Smooth muscle cell (in vitro differentiated cells): ENCODE measurements at regions not wholly inside any gene's neighbourhood (a gene's known extent, or its start where the extent isn't known, plus 50 kb on each side); places are given as distances from the start of the nearest gene placed in this dataset.

Experiments
- DNase-seq: peaks from one replicate; lab custom pipeline; 2025; ENCODE audit not compliant: unreplicated experiment; lab: John Stamatoyannopoulos, UW
- H2AFZ ChIP-seq: fragments of 200-600 bp; sonication (generic); 2 replicates; pipeline ENCODE4 v1.6.0; 2016; ENCODE audit warnings: antibody characterized with exemption, low read depth, mild to moderate bottlenecking
- H3F3A ChIP-seq: fragments of 200-600 bp; sonication (generic); 2 replicates; pipeline ENCODE4 v1.6.0; 2017; ENCODE audit warnings: antibody characterized with exemption, low read depth
- H3K27ac ChIP-seq: fragments of 200-600 bp; sonication (generic); 2 replicates; pipeline ENCODE4 v1.5.1; 2016; ENCODE audit warnings: low read depth, mild to moderate bottlenecking
- H3K27me3 ChIP-seq: fragments of 200-600 bp; sonication (generic); 2 replicates; pipeline ENCODE4 v1.6.1; 2016; ENCODE audit warnings: low read depth, mild to moderate bottlenecking
- H3K36me3 ChIP-seq: fragments of 200-600 bp; sonication (generic); 2 replicates; pipeline ENCODE4 v1.5.1; 2016; ENCODE audit warnings: low read depth
- H3K4me1 ChIP-seq: fragments of 200-600 bp; sonication (generic); 2 replicates; pipeline ENCODE4 v1.5.1; 2016; ENCODE audit warnings: low read depth
- H3K4me2 ChIP-seq: fragments of 200-600 bp; sonication (generic); 2 replicates; pipeline ENCODE4 v1.6.0; 2016; ENCODE audit warnings: mild to moderate bottlenecking
- H3K4me3 ChIP-seq: fragments of 200-600 bp; sonication (generic); 2 replicates; pipeline ENCODE4 v1.5.1; 2016; ENCODE audit warnings: mild to moderate bottlenecking
- H3K79me2 ChIP-seq: fragments of 200-600 bp; sonication (generic); 2 replicates; pipeline ENCODE4 v1.6.0; 2016; ENCODE audit warnings: low read depth, mild to moderate bottlenecking
- H3K9ac ChIP-seq: fragments of 200-600 bp; sonication (generic); 2 replicates; pipeline ENCODE4 v1.6.0; 2016; ENCODE audit warnings: low read depth
- H3K9me3 ChIP-seq: fragments of 200-600 bp; sonication (generic); replicated peaks from 2 replicates; pipeline ENCODE4 v1.5.1; 2016; ENCODE audit warnings: low read depth
- H4K20me1 ChIP-seq: fragments of 200-600 bp; sonication (generic); 2 replicates; pipeline ENCODE4 v1.6.0; 2016; ENCODE audit warnings: low read depth
- WGBS: methylation state at CpG from one replicate; pipeline ENCODE4 v1.1.7; 2016; ENCODE audit warnings: low lambda C conversion rate; 5-methylcytosine and 5-hydroxymethylcytosine counted together
- TF ChIP-seq, protein P1 (sequence below): fragments of 200-600 bp; sonication (generic); IDR thresholded peaks from 2 replicates; pipeline ENCODE4 v1.5.1; 2017; ENCODE audit warnings: borderline replicate concordance, mild to moderate bottlenecking, antibody characterized with exemption; ENCODE audit not compliant: insufficient read depth, poor library complexity, severe bottlenecking

DNA sequence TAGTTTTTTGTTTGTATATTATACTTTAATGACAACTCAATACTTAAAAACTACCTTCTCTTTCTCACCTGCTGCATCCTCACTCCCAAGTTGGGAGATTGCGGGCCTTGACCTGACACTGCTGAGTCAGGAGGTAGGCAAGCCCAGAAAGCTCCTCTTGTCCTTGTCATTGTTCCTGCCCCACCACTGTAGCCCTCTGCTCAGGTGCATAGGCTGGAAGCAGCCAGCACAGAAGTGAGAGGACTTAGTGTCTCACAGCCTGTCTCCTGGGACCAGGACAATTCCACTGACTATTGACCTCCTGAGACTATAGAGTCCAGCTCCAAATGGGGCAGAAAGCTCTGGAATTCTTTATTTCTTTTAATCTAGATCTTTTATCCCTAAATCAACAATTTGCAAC lies 123.5 kb upstream of the NDP start:
- H3K27me3 ChIP-seq = no peaks in the 10 kb centered on the region
- no peak overlapping the region for H2AFZ ChIP-seq
- no peaks in the 10 kb centered on the region for H3K9me3 ChIP-seq
- TF ChIP-seq, protein P1, sequence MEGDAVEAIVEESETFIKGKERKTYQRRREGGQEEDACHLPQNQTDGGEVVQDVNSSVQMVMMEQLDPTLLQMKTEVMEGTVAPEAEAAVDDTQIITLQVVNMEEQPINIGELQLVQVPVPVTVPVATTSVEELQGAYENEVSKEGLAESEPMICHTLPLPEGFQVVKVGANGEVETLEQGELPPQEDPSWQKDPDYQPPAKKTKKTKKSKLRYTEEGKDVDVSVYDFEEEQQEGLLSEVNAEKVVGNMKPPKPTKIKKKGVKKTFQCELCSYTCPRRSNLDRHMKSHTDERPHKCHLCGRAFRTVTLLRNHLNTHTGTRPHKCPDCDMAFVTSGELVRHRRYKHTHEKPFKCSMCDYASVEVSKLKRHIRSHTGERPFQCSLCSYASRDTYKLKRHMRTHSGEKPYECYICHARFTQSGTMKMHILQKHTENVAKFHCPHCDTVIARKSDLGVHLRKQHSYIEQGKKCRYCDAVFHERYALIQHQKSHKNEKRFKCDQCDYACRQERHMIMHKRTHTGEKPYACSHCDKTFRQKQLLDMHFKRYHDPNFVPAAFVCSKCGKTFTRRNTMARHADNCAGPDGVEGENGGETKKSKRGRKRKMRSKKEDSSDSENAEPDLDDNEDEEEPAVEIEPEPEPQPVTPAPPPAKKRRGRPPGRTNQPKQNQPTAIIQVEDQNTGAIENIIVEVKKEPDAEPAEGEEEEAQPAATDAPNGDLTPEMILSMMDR = no peak
- DNase-seq = no peak
- H3F3A ChIP-seq = no peaks in the 10 kb centered on the region
- no peaks in the 10 kb centered on the region for H4K20me1 ChIP-seq
- H3K9ac ChIP-seq = no peak overlapping the region
- H3K4me1 ChIP-seq = no peaks in the 10 kb centered on the region
- H3K79me2 ChIP-seq = no peaks in the 10 kb centered on the region
- H3K4me2 ChIP-seq = no peak overlapping the region
- no peaks in the 10 kb centered on the region for H3K36me3 ChIP-seq
- H3K4me3 ChIP-seq = no peak overlapping the region
- no peak overlapping the region for H3K27ac ChIP-seq
- 88% methylated on average over 1 of the region's 1 CpG for WGBS

DNA sequence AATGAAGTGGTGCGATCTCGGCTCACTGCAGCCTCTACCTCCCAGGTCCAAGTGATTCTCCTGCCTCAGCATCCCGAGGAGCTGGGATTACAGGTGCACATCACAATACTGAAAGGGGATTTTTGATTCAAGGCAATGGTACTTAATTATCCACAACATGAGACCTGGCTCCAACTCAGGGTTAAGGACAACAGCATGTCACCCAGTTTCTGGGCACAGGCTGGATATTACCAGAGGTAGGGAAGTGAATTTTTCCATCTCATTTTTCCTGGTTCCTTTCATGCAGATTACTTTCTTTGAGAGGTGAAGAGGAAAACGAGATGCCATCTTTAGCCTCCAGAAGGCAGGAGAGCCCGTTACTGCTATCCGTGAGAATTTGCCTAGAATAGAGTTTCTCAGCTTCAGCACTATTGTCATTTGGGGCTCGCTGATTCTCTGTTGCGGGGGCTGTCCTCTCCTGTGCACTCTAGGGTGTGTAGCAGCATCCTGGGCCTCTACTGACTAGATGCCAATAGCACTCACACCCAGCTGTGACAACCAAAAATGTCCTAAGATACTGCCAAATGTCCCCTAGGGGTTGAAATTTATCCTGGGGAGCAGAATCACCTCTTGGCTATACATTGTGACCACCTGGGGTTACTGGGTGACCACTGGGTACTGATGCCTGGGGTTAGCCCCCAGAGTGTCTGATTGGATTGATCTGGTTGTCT lies 121.8 kb upstream of the NDP start:
- no peak for DNase-seq
- Histone ChIP-seq H4K20me1 (no peaks in the 10 kb centered on the region), H2AFZ (no peak overlapping the region), H3K4me2 (no peak overlapping the region), H3K36me3 (no peaks in the 10 kb centered on the region), H3K79me2 (no peaks in the 10 kb centered on the region), H3K9ac (no peak overlapping the region), H3K4me1 (no peaks in the 10 kb centered on the region), H3K9me3 (no peaks in the 10 kb centered on the region), H3K27ac (no peak overlapping the region), H3K4me3 (no peak overlapping the region), H3K27me3 (no peaks in the 10 kb centered on the region), H3F3A (no peaks in the 10 kb centered on the region)
- TF ChIP-seq, protein P1 = no peak
- 81% methylated on average over 8 of the region's 8 CpGs for WGBS

DNA sequence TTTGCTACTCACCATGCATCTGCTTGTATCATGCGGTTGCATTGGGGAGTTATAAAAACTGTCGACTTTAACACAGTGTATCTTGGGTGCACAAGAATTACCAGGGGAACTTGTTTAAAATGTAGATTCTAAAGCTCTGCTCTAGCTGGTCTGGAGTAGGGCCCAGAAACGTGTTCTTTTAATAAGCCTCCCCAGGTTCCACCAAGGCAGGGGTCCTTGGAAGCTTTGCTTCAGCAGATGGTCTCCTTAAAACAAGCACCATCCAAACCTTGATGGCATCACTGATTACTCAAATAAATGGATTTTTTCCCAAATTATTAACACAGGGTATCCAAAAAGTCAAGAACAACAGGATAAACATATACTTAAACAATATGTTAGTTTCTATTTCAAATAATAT lies 120.2 kb upstream of the NDP start:
- H3K27me3 ChIP-seq = no peaks in the 10 kb centered on the region
- H3K4me1 ChIP-seq = no peaks in the 10 kb centered on the region
- no peaks in the 10 kb centered on the region for H3K79me2 ChIP-seq
- H3K4me2 ChIP-seq = no peak overlapping the region
- H3K9ac ChIP-seq = no peak overlapping the region
- WGBS = 87% methylated on average over 3 of the region's 3 CpGs
- DNase-seq = no peak
- H3K27ac ChIP-seq = no peak overlapping the region
- no peaks in the 10 kb centered on the region for H3K36me3 ChIP-seq
- H3K4me3 ChIP-seq = no peak overlapping the region
- no peaks in the 10 kb centered on the region for H3K9me3 ChIP-seq
- TF ChIP-seq, protein P1 = no peak
- no peaks in the 10 kb centered on the region for H3F3A ChIP-seq
- H4K20me1 ChIP-seq = no peaks in the 10 kb centered on the region
- H2AFZ ChIP-seq = no peak overlapping the region

DNA sequence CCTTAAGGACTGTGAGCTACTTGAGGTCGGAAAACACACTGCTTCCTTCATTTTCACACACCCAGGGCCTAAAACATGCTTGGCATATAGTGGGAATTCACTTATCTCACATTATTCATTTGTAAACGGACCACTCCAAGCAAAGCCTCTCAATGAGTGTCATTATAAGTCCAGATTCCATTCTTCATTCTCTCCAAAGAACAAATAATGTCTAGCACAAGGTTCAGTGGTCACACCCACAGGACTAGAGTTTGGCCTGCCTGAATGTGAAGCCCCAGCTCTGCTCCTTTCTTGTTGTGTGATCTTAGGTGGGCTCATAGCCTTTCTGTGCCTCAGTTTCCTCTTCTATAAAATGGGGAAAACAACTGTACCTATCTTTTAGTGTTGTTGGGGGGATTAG lies 119.6 kb upstream of the NDP start:
- TF ChIP-seq, protein P1 = no peak
- no peak for DNase-seq
- no peak overlapping the region for H3K27ac ChIP-seq
- H3K4me1 ChIP-seq = no peaks in the 10 kb centered on the region
- 59% methylated on average over 2 of the region's 2 CpGs for WGBS
- H3F3A ChIP-seq = no peaks in the 10 kb centered on the region
- no peak overlapping the region for H3K4me2 ChIP-seq
- no peaks in the 10 kb centered on the region for H3K79me2 ChIP-seq
- H3K9ac ChIP-seq = no peak overlapping the region
- no peaks in the 10 kb centered on the region for H3K9me3 ChIP-seq
- H4K20me1 ChIP-seq = no peaks in the 10 kb centered on the region
- no peaks in the 10 kb centered on the region for H3K27me3 ChIP-seq
- no peaks in the 10 kb centered on the region for H3K36me3 ChIP-seq
- no peak overlapping the region for H2AFZ ChIP-seq
- H3K4me3 ChIP-seq = no peak overlapping the region
